HL-60 (cell line): ENCODE measurements at regions not wholly inside any gene's neighbourhood (a gene's known extent, or its start where the extent isn't known, plus 50 kb on each side); places are given as distances from the start of the nearest gene placed in this dataset.
"Not testable (repeated sequence)": the region's sequence is repeated elsewhere in the genome, so short reads cannot be mapped to it uniquely, and the experiment has no call there.

ENCODE experiments used
- DNase-seq, 2 experiments: peaks; one replicate each; pipeline ENCODE4 v3.0.0-alpha.2; 2010 to 2020; ENCODE audit warnings: low read depth in 1 of 2, low spot score in 1 of 2
- H3K27ac ChIP-seq: fragments of 250-450 bp; sonication (Bioruptor Pico); replicated peaks from 2 replicates; pipeline ENCODE4 v1.5.1; 2020; ENCODE audit warnings: mild to moderate bottlenecking, moderate library complexity
- H3K27me3 ChIP-seq: fragments of 250-450 bp; sonication (Bioruptor Pico); 2 replicates; pipeline ENCODE4 v1.5.1; 2021; ENCODE audit warnings: mild to moderate bottlenecking, moderate library complexity; ENCODE audit not compliant: insufficient read depth, poor library complexity, severe bottlenecking
- H3K4me3 ChIP-seq: replicated peaks from 2 replicates; pipeline ENCODE4 v1.5.1; 2011; ENCODE audit warnings: mild to moderate bottlenecking, control low read depth, low read length; ENCODE audit not compliant: insufficient read depth
- GABPA ChIP-seq: IDR thresholded peaks from 2 replicates; pipeline ENCODE4 v1.6.1; 2012; ENCODE audit warnings: low read depth
- POLR2AphosphoS5 ChIP-seq: IDR thresholded peaks from 2 replicates; pipeline ENCODE4 v1.6.1; 2012; ENCODE audit warnings: low read depth
- SPI1 ChIP-seq: IDR thresholded peaks from 2 replicates; pipeline ENCODE4 v1.6.1; 2012; ENCODE audit warnings: low read depth, mild to moderate bottlenecking, borderline replicate concordance
- TF ChIP-seq, protein P1 (sequence below): IDR thresholded peaks from 2 replicates; pipeline ENCODE4 v1.6.1; 2012; ENCODE audit warnings: low read depth; ENCODE audit not compliant: insufficient replicate concordance
- TF ChIP-seq, protein P2 (sequence below): IDR thresholded peaks from one replicate; pipeline ENCODE4 v1.5.1; 2011; ENCODE audit warnings: low read length, control low read depth, inconsistent platforms; ENCODE audit not compliant: insufficient read depth

- Histone ChIP-seq H3K27ac (no peak overlapping the region), H3K4me3 (no peak overlapping the region)
- no peak for TF ChIP-seq GABPA
- TF ChIP-seq, protein P1, sequence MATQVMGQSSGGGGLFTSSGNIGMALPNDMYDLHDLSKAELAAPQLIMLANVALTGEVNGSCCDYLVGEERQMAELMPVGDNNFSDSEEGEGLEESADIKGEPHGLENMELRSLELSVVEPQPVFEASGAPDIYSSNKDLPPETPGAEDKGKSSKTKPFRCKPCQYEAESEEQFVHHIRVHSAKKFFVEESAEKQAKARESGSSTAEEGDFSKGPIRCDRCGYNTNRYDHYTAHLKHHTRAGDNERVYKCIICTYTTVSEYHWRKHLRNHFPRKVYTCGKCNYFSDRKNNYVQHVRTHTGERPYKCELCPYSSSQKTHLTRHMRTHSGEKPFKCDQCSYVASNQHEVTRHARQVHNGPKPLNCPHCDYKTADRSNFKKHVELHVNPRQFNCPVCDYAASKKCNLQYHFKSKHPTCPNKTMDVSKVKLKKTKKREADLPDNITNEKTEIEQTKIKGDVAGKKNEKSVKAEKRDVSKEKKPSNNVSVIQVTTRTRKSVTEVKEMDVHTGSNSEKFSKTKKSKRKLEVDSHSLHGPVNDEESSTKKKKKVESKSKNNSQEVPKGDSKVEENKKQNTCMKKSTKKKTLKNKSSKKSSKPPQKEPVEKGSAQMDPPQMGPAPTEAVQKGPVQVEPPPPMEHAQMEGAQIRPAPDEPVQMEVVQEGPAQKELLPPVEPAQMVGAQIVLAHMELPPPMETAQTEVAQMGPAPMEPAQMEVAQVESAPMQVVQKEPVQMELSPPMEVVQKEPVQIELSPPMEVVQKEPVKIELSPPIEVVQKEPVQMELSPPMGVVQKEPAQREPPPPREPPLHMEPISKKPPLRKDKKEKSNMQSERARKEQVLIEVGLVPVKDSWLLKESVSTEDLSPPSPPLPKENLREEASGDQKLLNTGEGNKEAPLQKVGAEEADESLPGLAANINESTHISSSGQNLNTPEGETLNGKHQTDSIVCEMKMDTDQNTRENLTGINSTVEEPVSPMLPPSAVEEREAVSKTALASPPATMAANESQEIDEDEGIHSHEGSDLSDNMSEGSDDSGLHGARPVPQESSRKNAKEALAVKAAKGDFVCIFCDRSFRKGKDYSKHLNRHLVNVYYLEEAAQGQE = no peak
- no peak for TF ChIP-seq SPI1
- no peak for TF ChIP-seq POLR2AphosphoS5
- TF ChIP-seq, protein P2, sequence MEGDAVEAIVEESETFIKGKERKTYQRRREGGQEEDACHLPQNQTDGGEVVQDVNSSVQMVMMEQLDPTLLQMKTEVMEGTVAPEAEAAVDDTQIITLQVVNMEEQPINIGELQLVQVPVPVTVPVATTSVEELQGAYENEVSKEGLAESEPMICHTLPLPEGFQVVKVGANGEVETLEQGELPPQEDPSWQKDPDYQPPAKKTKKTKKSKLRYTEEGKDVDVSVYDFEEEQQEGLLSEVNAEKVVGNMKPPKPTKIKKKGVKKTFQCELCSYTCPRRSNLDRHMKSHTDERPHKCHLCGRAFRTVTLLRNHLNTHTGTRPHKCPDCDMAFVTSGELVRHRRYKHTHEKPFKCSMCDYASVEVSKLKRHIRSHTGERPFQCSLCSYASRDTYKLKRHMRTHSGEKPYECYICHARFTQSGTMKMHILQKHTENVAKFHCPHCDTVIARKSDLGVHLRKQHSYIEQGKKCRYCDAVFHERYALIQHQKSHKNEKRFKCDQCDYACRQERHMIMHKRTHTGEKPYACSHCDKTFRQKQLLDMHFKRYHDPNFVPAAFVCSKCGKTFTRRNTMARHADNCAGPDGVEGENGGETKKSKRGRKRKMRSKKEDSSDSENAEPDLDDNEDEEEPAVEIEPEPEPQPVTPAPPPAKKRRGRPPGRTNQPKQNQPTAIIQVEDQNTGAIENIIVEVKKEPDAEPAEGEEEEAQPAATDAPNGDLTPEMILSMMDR = no peak
Observed at GRCh38 chr14:49036984-49037516, 549.1 kb downstream of the RPS29 start.

GRCh38 chr14:49036266-49036665 lies 549.9 kb downstream of the RPS29 start:
- DNase-seq = no peak
- Histone ChIP-seq H3K27ac (no peak overlapping the region), H3K4me3 (no peak overlapping the region), H3K27me3 (no peaks in the 10 kb centered on the region)
- TF ChIP-seq SPI1 (no peak), POLR2AphosphoS5 (no peak), GABPA (no peak)
- TF ChIP-seq, protein P1 = no peak
- TF ChIP-seq, protein P2 = no peak

More at GRCh38 chr14:49036984-49037516, 549.1 kb downstream of the RPS29 start:
- no peak for DNase-seq
- H3K27me3 ChIP-seq = no peaks in the 10 kb centered on the region

DNA sequence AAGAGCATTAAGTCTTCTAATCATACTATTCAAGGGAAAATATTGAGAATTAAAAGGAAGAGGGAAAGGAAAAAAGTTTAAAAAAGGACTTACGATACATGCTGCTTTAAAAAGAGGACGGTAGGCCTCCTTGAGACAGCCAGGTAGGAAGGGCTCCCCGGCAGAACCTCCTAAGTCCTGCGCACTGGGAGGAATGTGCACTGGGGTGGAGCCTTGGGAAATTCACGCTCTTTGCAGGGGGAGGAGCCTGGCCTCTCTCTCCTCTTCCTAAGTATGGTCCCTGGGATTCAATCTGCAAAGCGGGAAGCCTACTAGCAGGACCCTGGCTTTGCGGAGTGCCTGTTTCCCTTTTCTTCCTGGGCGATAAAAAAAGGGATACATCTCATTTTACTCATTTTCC lies 553.0 kb downstream of the RPS29 start:
- Histone ChIP-seq H3K27me3 (no peaks in the 10 kb centered on the region), H3K27ac (no peak overlapping the region), H3K4me3 (no peak overlapping the region)
- DNase-seq = no peak
- TF ChIP-seq GABPA (no peak), SPI1 (no peak), POLR2AphosphoS5 (no peak)
- TF ChIP-seq, protein P1 = no peak
- TF ChIP-seq, protein P2 = no peak

DNA sequence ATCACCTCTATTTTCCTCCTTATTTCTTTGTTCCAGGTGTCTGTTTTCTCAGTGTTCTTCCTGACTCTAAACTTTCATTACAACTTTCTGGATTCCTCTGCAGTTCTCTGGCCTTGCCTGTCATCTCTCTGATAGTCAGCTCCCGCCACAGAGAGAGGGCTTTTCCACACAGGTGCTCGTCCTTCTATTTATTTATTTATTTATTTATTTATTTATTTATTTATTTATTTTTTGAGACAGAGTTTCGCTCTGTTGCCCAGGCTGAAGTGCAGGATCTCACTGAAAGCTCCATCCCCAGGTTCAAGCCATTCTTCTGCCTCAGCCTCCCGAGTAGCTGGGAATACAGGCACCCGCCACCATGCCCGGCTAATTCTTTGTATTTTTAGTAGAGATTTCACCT lies 554.5 kb downstream of the RPS29 start:
- H3K27me3 ChIP-seq, H3K4me3 ChIP-seq, DNase-seq, H3K27ac ChIP-seq: not testable (repeated sequence)
